Left ventricle myocardium inferior (tissue), 1 donor: ENCODE measurements at regions not wholly inside any gene's neighbourhood (a gene's known extent, or its start where the extent isn't known, plus 50 kb on each side); places are given as distances from the start of the nearest gene placed in this dataset.

Experiments
- DNase-seq: peaks from one replicate; pipeline ENCODE4 v3.0.0-alpha.2; 2020
- H3K27ac ChIP-seq: fragments of 200-600 bp; replicated peaks from 2 replicates; pipeline ENCODE4 v1.8.0; 2021
- H3K27me3 ChIP-seq: fragments of 200-600 bp; 2 replicates; pipeline ENCODE4 v1.8.0; 2021; ENCODE audit warnings: low read depth
- H3K36me3 ChIP-seq: fragments of 200-600 bp; 2 replicates; pipeline ENCODE4 v1.8.0; 2021
- H3K4me1 ChIP-seq: fragments of 200-600 bp; 2 replicates; pipeline ENCODE4 v1.8.0; 2021
- H3K4me3 ChIP-seq: fragments of 200-600 bp; 2 replicates; pipeline ENCODE4 v1.8.0; 2021; ENCODE audit warnings: mild to moderate bottlenecking, moderate library complexity
- H3K9me3 ChIP-seq: fragments of 200-600 bp; replicated peaks from 2 replicates; pipeline ENCODE4 v1.8.0; 2021
- intact Hi-C: fragments of 100-400 bp; cut with micrococcal nuclease; formaldehyde crosslinking; loops from one replicate; pipeline ENCODE4 v1.11.0; 2022
- TF ChIP-seq, protein P1 (sequence below): fragments of 200-600 bp; IDR thresholded peaks from 2 replicates; pipeline ENCODE4 v1.8.0; 2021; ENCODE audit warnings: antibody characterized with exemption, mild to moderate bottlenecking, borderline replicate concordance
- donor health status: DM: no; HTN: yes; CAD: no; lungs with severe emphysema.

DNA sequence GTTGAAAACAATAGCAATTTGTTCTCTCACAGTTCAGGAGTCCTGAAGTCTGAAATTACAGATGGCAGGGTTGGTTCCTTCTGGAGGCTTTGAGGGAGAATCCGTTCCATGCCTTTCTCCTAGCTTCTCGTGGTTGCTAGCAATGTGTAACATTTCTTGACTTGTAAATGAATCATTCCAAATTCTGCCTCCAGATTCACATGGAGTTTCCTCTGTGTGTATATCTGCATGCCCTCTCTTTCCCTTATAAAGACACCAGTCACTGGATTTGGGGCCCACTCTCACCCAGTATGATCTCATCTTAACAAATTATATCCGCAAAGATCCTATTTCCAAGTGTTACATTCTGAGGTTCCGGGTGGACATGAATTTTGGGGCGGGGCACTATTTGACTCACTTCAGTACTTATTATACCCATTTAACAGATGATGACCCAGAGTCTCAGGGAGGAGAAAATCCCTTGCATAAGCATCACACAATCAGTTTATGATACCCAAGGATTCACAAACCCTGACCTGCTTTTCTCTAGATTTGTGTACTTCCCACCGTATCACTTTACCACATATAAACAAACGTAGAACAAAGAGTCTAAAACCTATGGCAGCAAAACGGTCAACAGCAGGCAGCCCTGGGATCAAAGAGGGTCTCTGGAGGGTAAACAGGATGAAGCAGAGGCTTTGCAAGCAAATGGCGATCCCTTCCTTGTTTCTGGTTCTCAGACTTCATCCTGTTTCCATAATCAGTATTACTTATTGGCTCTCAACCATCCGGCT, 93.7 kb downstream of the C9orf152 start:
- intact Hi-C loops: no loop called here
- Histone ChIP-seq H3K27me3 (no peaks in the 10 kb centered on the region), H3K4me1 (peaks cover 83% of the 10 kb centered on the region), H3K27ac (peak overlapping the region; percentile 72), H3K4me3 (peak overlapping the region; percentile 33), H3K36me3 (no peaks in the 10 kb centered on the region), H3K9me3 (no peaks in the 10 kb centered on the region)
- TF ChIP-seq, protein P1, sequence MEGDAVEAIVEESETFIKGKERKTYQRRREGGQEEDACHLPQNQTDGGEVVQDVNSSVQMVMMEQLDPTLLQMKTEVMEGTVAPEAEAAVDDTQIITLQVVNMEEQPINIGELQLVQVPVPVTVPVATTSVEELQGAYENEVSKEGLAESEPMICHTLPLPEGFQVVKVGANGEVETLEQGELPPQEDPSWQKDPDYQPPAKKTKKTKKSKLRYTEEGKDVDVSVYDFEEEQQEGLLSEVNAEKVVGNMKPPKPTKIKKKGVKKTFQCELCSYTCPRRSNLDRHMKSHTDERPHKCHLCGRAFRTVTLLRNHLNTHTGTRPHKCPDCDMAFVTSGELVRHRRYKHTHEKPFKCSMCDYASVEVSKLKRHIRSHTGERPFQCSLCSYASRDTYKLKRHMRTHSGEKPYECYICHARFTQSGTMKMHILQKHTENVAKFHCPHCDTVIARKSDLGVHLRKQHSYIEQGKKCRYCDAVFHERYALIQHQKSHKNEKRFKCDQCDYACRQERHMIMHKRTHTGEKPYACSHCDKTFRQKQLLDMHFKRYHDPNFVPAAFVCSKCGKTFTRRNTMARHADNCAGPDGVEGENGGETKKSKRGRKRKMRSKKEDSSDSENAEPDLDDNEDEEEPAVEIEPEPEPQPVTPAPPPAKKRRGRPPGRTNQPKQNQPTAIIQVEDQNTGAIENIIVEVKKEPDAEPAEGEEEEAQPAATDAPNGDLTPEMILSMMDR: no peak
- DNase-seq: no peak

DNA sequence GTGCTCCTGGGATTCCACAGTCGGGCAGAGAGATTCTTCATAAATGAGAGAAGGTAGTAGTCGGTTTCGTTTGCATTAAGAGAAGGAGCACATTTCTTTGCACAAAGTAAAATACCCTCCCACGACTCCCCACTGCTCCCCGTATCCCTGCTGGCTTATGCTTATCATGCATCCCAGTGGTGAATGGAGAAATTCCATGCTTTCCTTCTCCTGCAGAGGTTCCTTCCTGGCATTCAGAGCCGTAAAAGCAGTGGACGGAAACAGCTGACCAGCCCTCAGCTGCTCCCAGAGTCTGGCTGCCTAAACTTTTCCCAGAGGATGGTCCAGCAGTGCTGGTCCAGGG, 93.1 kb downstream of the C9orf152 start:
- TF ChIP-seq, protein P1: peak; percentile 34
- Histone ChIP-seq H3K27me3 (no peaks in the 10 kb centered on the region), H3K4me1 (peaks cover 78% of the 10 kb centered on the region), H3K4me3 (peak overlapping the region; percentile 33), H3K9me3 (no peaks in the 10 kb centered on the region), H3K27ac (peak overlapping the region; percentile 72), H3K36me3 (no peaks in the 10 kb centered on the region)
- DNase-seq: peak; percentile 21
- intact Hi-C loops: no loop called here

DNA sequence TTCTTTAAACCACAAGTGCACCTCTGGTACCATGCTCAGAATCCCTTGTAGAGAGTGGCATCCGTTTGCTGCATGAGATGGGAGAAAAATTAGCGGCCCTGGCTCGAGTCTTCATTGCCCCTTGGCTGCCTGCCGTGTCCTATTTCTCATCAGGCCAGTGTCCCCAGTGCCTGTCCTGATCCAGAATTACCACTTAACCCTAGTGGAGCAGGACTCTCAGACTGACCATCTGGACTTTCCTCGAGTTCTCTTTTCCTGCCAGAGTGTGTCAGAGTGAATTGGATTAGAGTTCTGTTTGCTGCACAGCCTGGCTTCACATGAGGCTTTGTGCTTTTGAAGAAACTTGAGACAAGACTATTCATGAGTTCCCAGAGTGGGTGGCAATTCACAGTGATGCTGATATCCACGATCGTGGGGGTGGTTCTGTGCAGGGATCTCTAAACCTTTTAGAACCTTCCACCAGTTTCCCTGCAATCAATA, 92.6 kb downstream of the C9orf152 start:
- H3K4me3 ChIP-seq: peak overlapping the region; percentile 33
- no peaks in the 10 kb centered on the region for H3K36me3 ChIP-seq
- peak overlapping the region; percentile 72 for H3K27ac ChIP-seq
- no peaks in the 10 kb centered on the region for H3K27me3 ChIP-seq
- TF ChIP-seq, protein P1: no peak
- no peaks in the 10 kb centered on the region for H3K9me3 ChIP-seq
- peaks cover 79% of the 10 kb centered on the region for H3K4me1 ChIP-seq
- intact Hi-C loops: no loop called here
- DNase-seq: peak; percentile 48

DNA sequence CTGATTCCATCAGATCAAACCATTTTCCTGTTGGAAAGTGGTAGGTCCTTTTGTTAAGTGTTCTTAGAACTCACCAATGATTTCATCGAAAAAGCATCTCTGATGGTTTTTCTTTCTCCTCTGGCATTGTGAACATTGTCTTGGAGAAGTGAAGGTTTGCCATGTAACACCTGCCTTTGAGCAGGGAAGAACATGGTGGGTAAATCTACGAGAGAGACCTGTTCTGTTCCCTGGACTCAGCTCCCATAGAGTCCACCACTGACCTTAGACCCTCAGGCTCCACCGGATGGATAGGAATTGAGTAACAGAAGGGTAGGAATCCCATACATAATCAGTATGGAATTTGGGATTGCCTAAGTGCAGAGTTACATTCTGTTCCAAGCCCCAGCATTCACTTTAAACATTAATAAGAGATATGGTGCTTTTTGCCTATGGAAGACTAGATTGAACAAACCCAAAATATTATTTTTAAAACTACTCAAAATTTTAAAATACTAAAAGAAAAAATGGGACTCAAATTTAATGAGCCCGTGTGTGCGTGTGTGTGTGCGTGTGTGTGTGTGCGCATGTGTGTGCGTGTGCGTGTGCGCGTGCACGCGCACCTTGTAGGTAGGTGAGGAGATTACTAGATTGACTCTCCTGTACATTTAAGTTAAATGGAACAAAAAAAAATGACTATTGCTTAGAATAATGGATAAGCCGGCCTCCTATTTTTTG, 92.0 kb downstream of the C9orf152 start:
- Histone ChIP-seq H3K4me1 (peaks cover 85% of the 10 kb centered on the region), H3K27me3 (no peaks in the 10 kb centered on the region), H3K36me3 (no peaks in the 10 kb centered on the region), H3K9me3 (no peaks in the 10 kb centered on the region), H3K27ac (peak overlapping the region; percentile 72), H3K4me3 (no peak overlapping the region)
- no peak for DNase-seq
- TF ChIP-seq, protein P1: no peak
- intact Hi-C loops: no loop called here

DNA sequence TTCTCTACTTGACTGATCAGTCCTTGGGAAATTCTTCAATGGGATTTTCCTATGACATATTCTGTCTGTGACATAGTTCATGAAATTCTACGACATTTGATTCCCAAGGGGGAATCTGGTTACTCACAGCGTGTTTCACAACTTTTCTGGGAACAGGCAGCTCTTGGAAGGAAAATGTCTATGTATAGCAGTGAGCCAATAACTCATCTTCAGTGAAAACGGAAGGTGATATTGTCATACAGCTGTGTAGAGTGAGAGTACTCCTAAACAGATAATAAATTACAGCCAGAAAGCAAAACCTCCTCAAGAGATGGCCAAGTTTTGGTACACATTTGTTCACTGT, 91.4 kb downstream of the C9orf152 start:
- Histone ChIP-seq H3K4me1 (peaks cover 86% of the 10 kb centered on the region), H3K36me3 (no peaks in the 10 kb centered on the region), H3K9me3 (no peaks in the 10 kb centered on the region), H3K27me3 (no peaks in the 10 kb centered on the region), H3K27ac (peak overlapping the region; percentile 72), H3K4me3 (no peak overlapping the region)
- TF ChIP-seq, protein P1: no peak
- intact Hi-C loops: no loop called here
- DNase-seq: no peak
